Lower lobe of right lung (tissue), 2 donors: ENCODE measurements at regions not wholly inside any gene's neighbourhood (a gene's known extent, or its start where the extent isn't known, plus 50 kb on each side); places are given as distances from the start of the nearest gene placed in this dataset.
"Not testable (repeated sequence)": the region's sequence is repeated elsewhere in the genome, so short reads cannot be mapped to it uniquely, and the experiment has no call there.

ENCODE experiments used
- ATAC-seq, 2 donors: fragments of 200-7000 bp; cut with Tn5 transposase; one replicate each; pipeline ENCODE4 v1.9.1; 2020 to 2022; ENCODE audit warnings: mild to moderate bottlenecking in 2 of 2, moderate library complexity in 2 of 2
- DNase-seq: peaks from one replicate; pipeline ENCODE4 v3.0.0-alpha.2; 2020
- H3K27ac ChIP-seq: fragments of 200-600 bp; one replicate; pipeline ENCODE4 v1.8.0; 2022
- H3K27me3 ChIP-seq: fragments of 200-600 bp; one replicate; pipeline ENCODE4 v1.8.0; 2022; ENCODE audit warnings: low read depth
- H3K36me3 ChIP-seq: fragments of 200-600 bp; one replicate; pipeline ENCODE4 v1.8.0; 2022; ENCODE audit warnings: mild to moderate bottlenecking
- H3K4me1 ChIP-seq: fragments of 200-600 bp; one replicate; pipeline ENCODE4 v1.8.0; 2022
- H3K4me3 ChIP-seq: fragments of 200-600 bp; one replicate; pipeline ENCODE4 v1.8.0; 2022; ENCODE audit warnings: mild to moderate bottlenecking
- H3K9me3 ChIP-seq: fragments of 200-600 bp; one replicate; pipeline ENCODE4 v1.8.0; 2022
- intact Hi-C: fragments of 100-400 bp; cut with DNase I; formaldehyde crosslinking; loops from one replicate; pipeline ENCODE4 v1.11.0; 2022
- TF ChIP-seq, protein P1 (sequence below): fragments of 200-600 bp; IDR thresholded peaks from one replicate; pipeline ENCODE4 v1.8.0; 2022; ENCODE audit warnings: antibody characterized with exemption, mild to moderate bottlenecking
- donor health status: DM: no; HTN: yes; CAD: no; lungs with severe emphysema.

DNA sequence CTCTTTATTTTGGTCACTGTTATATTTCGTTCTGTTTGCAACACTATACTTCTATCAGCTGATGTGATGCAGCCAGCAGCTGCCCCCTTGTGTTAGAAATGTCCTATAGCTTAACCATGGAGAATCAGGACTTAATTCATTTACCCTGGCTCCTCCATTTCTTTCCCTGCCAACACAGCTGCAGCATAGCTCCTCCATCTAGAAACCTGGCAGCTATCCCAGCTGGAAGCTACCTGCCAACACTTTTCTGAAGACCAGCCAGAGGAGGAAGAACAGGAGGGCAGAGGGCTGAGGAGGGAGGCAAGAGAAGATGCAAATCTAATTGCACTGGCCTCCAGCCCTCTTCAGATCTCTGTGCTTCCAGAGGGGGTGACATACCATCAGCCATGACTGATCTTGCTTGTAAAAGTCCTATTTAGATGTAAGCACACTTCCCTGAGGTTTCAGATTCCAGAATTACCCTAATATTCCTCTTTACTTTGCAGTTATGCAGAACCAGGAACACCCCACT, 156.8 kb upstream of the TMEM260 start:
- intact Hi-C loops, result no loop called here
- Histone ChIP-seq H3K4me3 (no peak overlapping the region), H3K36me3 (no peaks in the 10 kb centered on the region), H3K27ac (no peak overlapping the region), H3K9me3 (no peaks in the 10 kb centered on the region), H3K4me1 (peaks cover 7% of the 10 kb centered on the region), H3K27me3 (no peaks in the 10 kb centered on the region)
- peak; percentile 49 for DNase-seq
- TF ChIP-seq, protein P1, sequence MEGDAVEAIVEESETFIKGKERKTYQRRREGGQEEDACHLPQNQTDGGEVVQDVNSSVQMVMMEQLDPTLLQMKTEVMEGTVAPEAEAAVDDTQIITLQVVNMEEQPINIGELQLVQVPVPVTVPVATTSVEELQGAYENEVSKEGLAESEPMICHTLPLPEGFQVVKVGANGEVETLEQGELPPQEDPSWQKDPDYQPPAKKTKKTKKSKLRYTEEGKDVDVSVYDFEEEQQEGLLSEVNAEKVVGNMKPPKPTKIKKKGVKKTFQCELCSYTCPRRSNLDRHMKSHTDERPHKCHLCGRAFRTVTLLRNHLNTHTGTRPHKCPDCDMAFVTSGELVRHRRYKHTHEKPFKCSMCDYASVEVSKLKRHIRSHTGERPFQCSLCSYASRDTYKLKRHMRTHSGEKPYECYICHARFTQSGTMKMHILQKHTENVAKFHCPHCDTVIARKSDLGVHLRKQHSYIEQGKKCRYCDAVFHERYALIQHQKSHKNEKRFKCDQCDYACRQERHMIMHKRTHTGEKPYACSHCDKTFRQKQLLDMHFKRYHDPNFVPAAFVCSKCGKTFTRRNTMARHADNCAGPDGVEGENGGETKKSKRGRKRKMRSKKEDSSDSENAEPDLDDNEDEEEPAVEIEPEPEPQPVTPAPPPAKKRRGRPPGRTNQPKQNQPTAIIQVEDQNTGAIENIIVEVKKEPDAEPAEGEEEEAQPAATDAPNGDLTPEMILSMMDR, result peak; percentile 62
- ATAC-seq, result peak; percentile 83 to 87

DNA sequence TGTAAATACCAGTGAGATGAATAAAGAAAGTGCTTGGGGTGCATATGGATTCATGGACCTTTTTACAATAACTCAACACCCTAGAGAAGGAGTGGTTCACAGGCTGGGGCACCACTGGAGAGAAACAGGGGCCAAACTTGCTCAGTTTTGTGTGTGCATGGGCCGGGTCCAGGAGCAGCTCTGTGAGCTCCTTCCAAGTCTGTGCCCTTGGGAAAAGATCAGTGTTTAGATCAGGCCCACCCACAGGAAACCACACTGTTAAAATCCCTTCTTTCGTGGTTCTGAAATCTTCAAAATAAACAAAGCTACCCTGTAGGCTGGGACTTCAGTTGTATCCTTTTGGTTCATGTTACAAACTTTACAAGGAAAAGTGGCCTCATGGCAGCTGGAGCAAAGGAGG, 156.1 kb upstream of the TMEM260 start:
- no peaks in the 10 kb centered on the region for H3K9me3 ChIP-seq
- peaks cover 7% of the 10 kb centered on the region for H3K4me1 ChIP-seq
- DNase-seq (no peak), ATAC-seq (no peak)
- TF ChIP-seq, protein P1, result no peak
- intact Hi-C loops, result no loop called here
- H3K36me3 ChIP-seq, result no peaks in the 10 kb centered on the region
- no peak overlapping the region for H3K4me3 ChIP-seq
- no peak overlapping the region for H3K27ac ChIP-seq
- H3K27me3 ChIP-seq, result no peaks in the 10 kb centered on the region

DNA sequence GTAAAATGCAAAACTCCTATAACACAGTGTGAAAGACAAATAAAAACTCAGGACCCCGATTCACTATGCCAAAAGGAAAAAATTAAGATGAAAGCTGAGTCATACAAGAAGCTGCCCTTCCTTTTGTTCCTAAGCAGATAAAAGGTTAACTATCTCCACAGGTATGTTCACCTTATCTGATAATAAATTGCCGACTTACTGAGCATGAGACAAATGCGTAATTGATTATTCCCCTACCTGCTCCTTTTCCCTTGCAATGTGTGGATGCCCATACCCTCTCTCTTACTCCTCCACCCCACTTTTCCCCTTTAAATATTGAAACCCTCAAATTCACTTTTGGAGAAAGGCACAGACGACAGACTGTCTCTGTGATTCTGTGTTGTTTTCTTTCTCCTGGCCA, 148.6 kb upstream of the TMEM260 start:
- intact Hi-C loops, result no loop called here
- Histone ChIP-seq H3K4me3 (no peak overlapping the region), H3K27me3 (no peaks in the 10 kb centered on the region), H3K36me3 (no peaks in the 10 kb centered on the region), H3K4me1 (no peaks in the 10 kb centered on the region), H3K27ac (no peak overlapping the region), H3K9me3 (no peaks in the 10 kb centered on the region)
- TF ChIP-seq, protein P1, result no peak
- ATAC-seq (no peak), DNase-seq (no peak)

DNA sequence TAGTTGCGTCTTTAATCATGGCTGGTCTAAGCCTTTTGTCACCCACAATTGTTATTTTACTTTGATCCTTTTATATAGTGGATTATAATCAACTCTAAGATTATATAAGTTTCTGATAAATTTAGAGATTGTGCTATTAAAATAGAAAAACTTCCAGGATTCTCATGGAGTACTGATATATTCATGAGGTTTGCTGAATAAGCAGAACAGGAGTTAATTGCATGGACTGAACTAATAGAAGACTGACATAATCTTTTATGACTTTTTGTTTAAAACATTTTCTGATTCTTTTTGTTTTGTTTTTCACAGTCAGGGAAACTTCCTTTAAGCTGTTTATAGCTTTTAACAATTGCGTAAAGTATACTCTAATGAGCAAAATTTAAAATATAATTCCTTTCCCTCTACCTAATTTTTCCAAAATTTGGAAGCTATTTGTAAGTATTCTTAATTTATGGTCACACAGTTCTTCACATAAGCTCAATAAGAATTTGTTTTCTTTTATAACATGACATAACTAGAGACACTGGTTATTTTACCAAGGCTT, 129.9 kb upstream of the TMEM260 start:
- H3K4me1 ChIP-seq, result no peaks in the 10 kb centered on the region
- ATAC-seq (no peak), DNase-seq (no peak)
- H3K27me3 ChIP-seq, result no peaks in the 10 kb centered on the region
- TF ChIP-seq, protein P1, result no peak
- no peaks in the 10 kb centered on the region for H3K36me3 ChIP-seq
- intact Hi-C loops, result no loop called here
- H3K27ac ChIP-seq, result no peak overlapping the region
- no peaks in the 10 kb centered on the region for H3K9me3 ChIP-seq
- no peak overlapping the region for H3K4me3 ChIP-seq

DNA sequence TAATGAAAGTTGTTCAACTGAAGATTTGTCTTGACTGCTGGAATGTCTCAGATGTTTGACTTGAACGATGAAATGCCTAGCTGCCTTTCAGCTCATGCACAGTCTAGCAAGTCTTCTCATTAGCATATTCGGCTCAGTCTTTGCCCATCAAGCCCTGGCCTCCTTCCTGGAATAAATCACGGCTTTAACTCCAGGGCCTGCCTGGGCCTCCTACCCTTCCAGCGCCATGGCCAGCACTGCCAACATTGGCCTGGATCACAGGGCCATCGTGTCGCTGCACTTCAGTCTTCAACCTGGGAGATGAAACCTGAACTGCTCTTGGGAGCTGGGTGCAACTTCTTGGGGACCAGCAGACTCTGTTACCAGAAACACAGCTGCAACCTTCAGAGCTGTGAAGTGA, 126.7 kb upstream of the TMEM260 start:
- Histone ChIP-seq H3K4me3 (no peak overlapping the region), H3K36me3 (no peaks in the 10 kb centered on the region), H3K4me1 (no peaks in the 10 kb centered on the region), H3K9me3 (no peaks in the 10 kb centered on the region), H3K27ac (no peak overlapping the region), H3K27me3 (no peaks in the 10 kb centered on the region)
- ATAC-seq (no peak), DNase-seq (no peak)
- intact Hi-C loops, result no loop called here
- TF ChIP-seq, protein P1, result no peak

DNA sequence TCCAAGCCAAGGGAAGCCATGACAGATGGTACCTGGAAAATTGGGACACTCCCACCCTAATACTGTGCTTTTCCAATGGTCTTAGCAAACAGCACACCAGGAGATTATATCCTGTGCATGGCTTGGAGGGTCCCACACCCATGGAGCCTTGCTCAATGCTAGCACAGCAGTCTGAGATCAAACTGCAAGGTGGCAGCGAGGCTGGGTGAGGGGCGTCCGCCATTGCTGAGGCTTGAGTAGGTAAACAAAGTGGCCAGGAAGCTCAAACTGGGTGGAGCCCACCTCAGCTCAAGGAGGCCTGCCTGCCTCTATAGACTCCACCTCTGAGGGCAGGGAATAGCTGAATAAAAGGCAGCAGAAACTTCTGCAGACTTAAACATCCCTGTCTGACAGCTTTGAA, 124.9 kb upstream of the TMEM260 start:
- H3K4me1 ChIP-seq, H3K36me3 ChIP-seq, DNase-seq, H3K27ac ChIP-seq, H3K4me3 ChIP-seq, intact Hi-C loops, H3K9me3 ChIP-seq, H3K27me3 ChIP-seq, ATAC-seq: not testable (repeated sequence)
